Ovary (tissue), 7 donors: ENCODE measurements at regions not wholly inside any gene's neighbourhood (a gene's known extent, or its start where the extent isn't known, plus 50 kb on each side); places are given as distances from the start of the nearest gene placed in this dataset.

ENCODE experiments used
- DNase-seq, 5 donors: peaks; one replicate each; pipeline ENCODE4 v3.0.0-alpha.2; 2019 to 2020
- H3K27ac ChIP-seq, 2 donors: fragments of 200-600 bp; one replicate each; pipeline versions ENCODE4 v1.5.1 to v1.8.0; 2019 to 2022
- H3K27me3 ChIP-seq: fragments of 200-600 bp; one replicate; pipeline ENCODE4 v1.8.0; 2022
- H3K36me3 ChIP-seq: fragments of 200-600 bp; sonication (generic); one replicate; pipeline ENCODE4 v1.5.1; 2019
- H3K4me1 ChIP-seq: one replicate; pipeline ENCODE4 v1.8.1; 2013; ENCODE audit warnings: mild to moderate bottlenecking, moderate library complexity; ENCODE audit not compliant: insufficient read depth
- H3K4me3 ChIP-seq: fragments of 200-600 bp; sonication (generic); one replicate; pipeline ENCODE4 v1.5.1; 2017
- H3K9me3 ChIP-seq, 2 donors: fragments of 200-600 bp in 1 of 2; sonication (generic) in 1 of 2; one replicate each; pipeline versions ENCODE4 v1.5.1 to v1.8.1; 2013 to 2019; ENCODE audit warnings: mild to moderate bottlenecking in 1 of 2, moderate library complexity in 1 of 2
- CTCF ChIP-seq, 3 donors: fragments of 450-650 bp in 2 of 3; fragments of 200-600 bp in 1 of 3; IDR thresholded peaks; one replicate each; pipeline versions ENCODE4 v1.5.1 to v1.8.0; 2016 to 2022; ENCODE audit warnings: antibody characterized with exemption in 3 of 3, mild to moderate bottlenecking in 1 of 3
- EP300 ChIP-seq: sonication (generic); formaldehyde crosslinking; IDR thresholded peaks from one replicate; pipeline ENCODE4 v1.6.1; 2017; ENCODE audit warnings: antibody characterized with exemption
- POLR2A ChIP-seq: fragments of 450-650 bp; IDR thresholded peaks from one replicate; pipeline ENCODE4 v1.6.1; 2017; ENCODE audit warnings: antibody characterized with exemption, mild to moderate bottlenecking, moderate library complexity
- WGBS, 3 donors: extraction: QIAGEN DNeasy Blood & Tissue Kit in 1 of 3; methylation state at CpG; one replicate each; pipeline versions ENCODE4 v1.1.5 to v1.1.7; 2013 to 2017; 5-methylcytosine and 5-hydroxymethylcytosine counted together
- intact Hi-C, 4 donors: fragments of 100-400 bp; cut with DNase I; formaldehyde crosslinking; loops; one replicate each; pipeline versions ENCODE4 v1.11.0 to v1.15.1; 2022 to 2023
- donor health status: DM: no; HTN: no; CAD: no; lungs with moderate emphysema.
- donor health status: DM: no; HTN: no; CAD: no.
- donor health status: Bipolar disorder and iron deficiency.
- donor health status: DM: no; HTN: no; CAD: no.
- donor health status: DM: yes; HTN: yes; CAD: no.

GRCh38 chr12:28766398-28766797 lies 382.7 kb upstream of the FAR2 start:
- 97 to 98% (median 98%) methylated on average over 1 of the region's 1 CpG for WGBS, 3 donors

GRCh38 chr12:28767836-28768348 lies 381.2 kb upstream of the FAR2 start:
- H3K4me3 ChIP-seq = no peak overlapping the region
- no peaks in the 10 kb centered on the region for H3K4me1 ChIP-seq
- intact Hi-C loops = no loop called here
- TF ChIP-seq EP300 (no peak), POLR2A (no peak), CTCF (IDR thresholded peaks at IDR 0.05) (no peak)
- H3K27ac ChIP-seq = no peak overlapping the region
- H3K9me3 ChIP-seq = no peaks in the 10 kb centered on the region
- no peaks in the 10 kb centered on the region for H3K36me3 ChIP-seq
- WGBS, 3 donors = 29 to 34% (median 32%) methylated on average over 1 of the region's 1 CpG
- DNase-seq = no peak
- no peaks in the 10 kb centered on the region for H3K27me3 ChIP-seq

More at GRCh38 chr12:28766398-28766797, 382.7 kb upstream of the FAR2 start:
- Histone ChIP-seq H3K27ac (no peak overlapping the region), H3K4me1 (no peaks in the 10 kb centered on the region), H3K36me3 (no peaks in the 10 kb centered on the region), H3K27me3 (no peaks in the 10 kb centered on the region), H3K9me3 (no peaks in the 10 kb centered on the region), H3K4me3 (no peak overlapping the region)
- no peak for TF ChIP-seq POLR2A
- TF ChIP-seq CTCF (IDR thresholded peaks at IDR 0.05) = no peak
- TF ChIP-seq EP300 = no peak
- DNase-seq = no peak
- intact Hi-C loops = no loop called here

- no peaks in the 10 kb centered on the region for H3K9me3 ChIP-seq
- TF ChIP-seq CTCF (IDR thresholded peaks at IDR 0.05) (no peak), POLR2A (no peak), EP300 (no peak)
- DNase-seq = no peak
- 84 to 88% (median 86%) methylated on average over 5 of the region's 5 CpGs for WGBS, 3 donors
- H3K4me3 ChIP-seq = no peak overlapping the region
- no peaks in the 10 kb centered on the region for H3K36me3 ChIP-seq
- no peaks in the 10 kb centered on the region for H3K27me3 ChIP-seq
- no peak overlapping the region for H3K27ac ChIP-seq
- no peaks in the 10 kb centered on the region for H3K4me1 ChIP-seq
- intact Hi-C loops = no loop called here
Measured at GRCh38 chr12:28770322-28770721, 378.8 kb upstream of the FAR2 start.

- no peak overlapping the region for H3K4me3 ChIP-seq
- no peak overlapping the region for H3K27ac ChIP-seq
- H3K27me3 ChIP-seq = no peaks in the 10 kb centered on the region
- TF ChIP-seq CTCF (IDR thresholded peaks at IDR 0.05) (no peak), POLR2A (no peak), EP300 (no peak)
- DNase-seq = no peak
- intact Hi-C loops = no loop called here
- 59 to 78% (median 66%) methylated on average over 4 of the region's 4 CpGs for WGBS, 3 donors
- no peaks in the 10 kb centered on the region for H3K9me3 ChIP-seq
- no peaks in the 10 kb centered on the region for H3K36me3 ChIP-seq
- H3K4me1 ChIP-seq = no peaks in the 10 kb centered on the region
Measured at GRCh38 chr12:28771968-28772367, 377.1 kb upstream of the FAR2 start.
